Thoracic aorta (tissue), 2 donors: ENCODE measurements at regions not wholly inside any gene's neighbourhood (a gene's known extent, or its start where the extent isn't known, plus 50 kb on each side); places are given as distances from the start of the nearest gene placed in this dataset.

Experiments
- ATAC-seq: fragments of 150-250 bp; one replicate; pipeline ENCODE4 v1.8.0; 2017; ENCODE audit warnings: low read depth; ENCODE audit not compliant: insufficient number of reproducible peaks, low FRiP score
- DNase-seq: peaks from one replicate; pipeline ENCODE4 v3.0.0-alpha.2; 2020; ENCODE audit warnings: low spot score
- H3K27ac ChIP-seq, 2 donors: fragments of 200-600 bp; sonication (generic); 1 replicate in 1 of 2; 2 replicates in 1 of 2; pipeline ENCODE4 v1.5.1; 2016; ENCODE audit warnings: mild to moderate bottlenecking in 2 of 2, moderate library complexity in 2 of 2
- H3K27me3 ChIP-seq: fragments of 200-600 bp; sonication (generic); replicated peaks from 2 replicates; pipeline ENCODE4 v1.6.0; 2016; ENCODE audit warnings: mild to moderate bottlenecking; ENCODE audit not compliant: insufficient read depth
- H3K36me3 ChIP-seq: fragments of 200-600 bp; sonication (generic); one replicate; pipeline ENCODE4 v1.5.1; 2016
- H3K4me1 ChIP-seq, 2 donors: fragments of 200-600 bp; sonication (generic); 1 replicate in 1 of 2; 2 replicates in 1 of 2; pipeline versions ENCODE4 v1.5.1 to v1.6.0; 2016; ENCODE audit warnings: low read depth in 2 of 2, mild to moderate bottlenecking in 1 of 2; ENCODE audit not compliant: control insufficient read depth in 1 of 2
- H3K4me3 ChIP-seq: fragments of 200-600 bp; sonication (generic); 2 replicates; pipeline ENCODE4 v1.5.1; 2016; ENCODE audit warnings: mild to moderate bottlenecking
- H3K9me3 ChIP-seq: fragments of 200-600 bp; sonication (generic); 2 replicates; pipeline ENCODE4 v1.5.1; 2016
- CTCF ChIP-seq: fragments of 200-600 bp; sonication (generic); IDR thresholded peaks from one replicate; pipeline ENCODE4 v1.5.1; 2019; ENCODE audit warnings: antibody characterized with exemption

GRCh38 chr3:34842706-34843480, 796.4 kb upstream of the ARPP21 start:
- ATAC-seq (no peak), DNase-seq (no peak)
- Histone ChIP-seq H3K4me3 (no peak overlapping the region), H3K4me1 (no peaks in the 10 kb centered on the region), H3K27ac (no peak overlapping the region), H3K36me3 (no peaks in the 10 kb centered on the region), H3K9me3 (no peaks in the 10 kb centered on the region), H3K27me3 (no peaks in the 10 kb centered on the region)
- no peak for TF ChIP-seq CTCF

GRCh38 chr3:34844323-34844620, 795.1 kb upstream of the ARPP21 start:
- Histone ChIP-seq H3K27me3 (no peaks in the 10 kb centered on the region), H3K4me3 (no peak overlapping the region), H3K36me3 (no peaks in the 10 kb centered on the region), H3K9me3 (no peaks in the 10 kb centered on the region), H3K27ac (no peak overlapping the region), H3K4me1 (no peaks in the 10 kb centered on the region)
- DNase-seq: no peak
- no peak for TF ChIP-seq CTCF
- no peak for ATAC-seq

GRCh38 chr3:34851137-34851536, 788.2 kb upstream of the ARPP21 start:
- H3K27ac ChIP-seq: no peak overlapping the region
- H3K36me3 ChIP-seq: no peaks in the 10 kb centered on the region
- H3K27me3 ChIP-seq: no peaks in the 10 kb centered on the region
- no peak for DNase-seq
- ATAC-seq: no peak
- no peaks in the 10 kb centered on the region for H3K4me1 ChIP-seq
- H3K4me3 ChIP-seq: no peak overlapping the region
- TF ChIP-seq CTCF: no peak
- H3K9me3 ChIP-seq: no peaks in the 10 kb centered on the region

GRCh38 chr3:34852844-34853439, 786.4 kb upstream of the ARPP21 start:
- Histone ChIP-seq H3K4me1 (no peaks in the 10 kb centered on the region), H3K27me3 (no peaks in the 10 kb centered on the region), H3K4me3 (no peak overlapping the region), H3K27ac (no peak overlapping the region), H3K36me3 (no peaks in the 10 kb centered on the region), H3K9me3 (no peaks in the 10 kb centered on the region)
- DNase-seq (no peak), ATAC-seq (no peak)
- no peak for TF ChIP-seq CTCF

- ATAC-seq: no peak
- Histone ChIP-seq H3K27ac (no peak overlapping the region), H3K36me3 (no peaks in the 10 kb centered on the region), H3K4me1 (peaks cover 0 to 3% of the 10 kb centered on the region in 2 donors), H3K4me3 (no peak overlapping the region), H3K27me3 (no peaks in the 10 kb centered on the region), H3K9me3 (no peaks in the 10 kb centered on the region)
- DNase-seq: no peak
- no peak for TF ChIP-seq CTCF
Measured at GRCh38 chr3:34856081-34856947, 783.0 kb upstream of the ARPP21 start.
